ENCODE measurements at regions not wholly inside any gene's neighbourhood (a gene's known extent, or its start where the extent isn't known, plus 50 kb on each side); places are given as distances from the start of the nearest gene placed in this dataset.
A peak's percentile ranks its signal among the peaks of the same experiment; 100 is the strongest.
"Not testable (repeated sequence)": the region's sequence is repeated elsewhere in the genome, so short reads cannot be mapped to it uniquely, and the experiment has no call there.

DNA sequence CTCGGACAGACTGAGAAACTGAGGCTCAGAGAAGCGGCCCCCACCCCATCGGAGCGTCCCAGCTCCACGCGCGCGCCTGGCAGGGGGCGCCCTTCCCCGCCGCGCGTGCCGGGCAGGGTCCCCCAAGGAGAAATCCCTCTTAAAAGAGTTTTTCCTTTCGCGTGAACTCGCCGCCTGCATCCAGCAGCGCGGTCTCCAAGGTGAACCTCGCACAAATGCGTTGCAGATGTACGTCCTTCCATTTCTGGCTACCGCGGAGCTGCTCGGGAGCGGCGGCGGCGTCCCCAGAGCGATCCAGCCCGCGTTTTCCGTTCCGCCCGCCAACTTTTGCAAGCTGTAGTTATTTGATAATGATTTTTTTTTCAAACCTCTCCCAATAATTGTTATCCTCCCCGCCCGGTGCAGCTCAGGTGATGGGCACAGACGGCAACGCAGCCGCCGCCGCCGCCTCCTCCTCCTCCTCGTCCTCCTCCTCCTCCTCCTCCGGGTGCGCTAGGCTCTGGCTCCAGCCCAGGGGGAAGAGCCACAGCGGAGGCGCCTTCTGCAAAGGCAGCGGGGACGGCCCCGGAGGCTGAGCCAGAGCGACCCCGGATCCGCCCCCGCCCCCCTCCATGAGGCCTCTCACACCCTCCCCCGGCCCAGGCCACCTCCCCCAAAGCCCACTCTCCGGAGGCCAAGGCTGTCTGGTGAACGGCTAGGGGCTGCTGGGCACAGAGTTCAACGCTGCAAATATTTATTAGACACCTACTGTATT is 74.0 kb upstream of the CUX1 start:
- peak; percentile 55 for DNase-seq (ENCODE audit: low read depth)

DNA sequence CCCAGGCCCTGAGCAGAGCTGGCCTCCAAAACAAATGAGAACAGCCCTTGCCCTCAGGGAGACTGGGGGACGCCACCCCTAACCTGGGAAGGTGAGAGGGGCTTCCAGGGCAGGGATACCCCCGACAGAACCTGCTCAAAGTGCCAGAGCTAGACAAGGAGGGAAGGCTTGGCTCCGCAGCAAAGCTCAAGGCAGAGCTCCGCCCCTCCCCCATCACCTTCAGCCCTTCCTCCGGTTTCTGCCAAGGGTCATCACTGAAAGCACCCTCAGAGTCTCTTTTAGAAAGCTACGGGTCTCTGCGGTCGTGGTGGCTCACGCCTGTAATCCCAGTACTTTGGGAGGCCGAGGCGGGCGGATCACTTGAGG is 73.4 kb upstream of the CUX1 start:
- no peak for DNase-seq (ENCODE audit: low read depth)

DNA sequence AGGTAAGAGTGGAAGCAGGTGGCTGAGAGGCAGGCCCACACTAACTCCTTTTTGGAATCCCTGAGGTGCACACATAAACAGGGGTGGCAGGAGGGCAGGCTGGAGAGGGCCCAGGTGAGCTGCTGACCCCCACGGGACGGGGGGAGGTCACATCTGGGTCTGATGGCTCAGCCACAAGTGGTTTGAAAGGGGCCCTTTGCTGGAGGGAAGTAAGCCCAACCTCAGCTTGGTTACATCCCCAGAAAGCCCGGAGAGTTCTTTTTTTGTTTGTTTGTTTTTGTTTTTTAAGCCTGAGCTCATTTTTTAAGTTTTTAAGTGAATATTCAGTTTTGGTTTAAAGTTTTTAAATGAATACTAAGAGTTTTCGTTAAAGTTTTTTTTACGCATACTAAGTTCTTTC is 72.8 kb upstream of the CUX1 start:
- no peak for DNase-seq (ENCODE audit: low read depth)

DNA sequence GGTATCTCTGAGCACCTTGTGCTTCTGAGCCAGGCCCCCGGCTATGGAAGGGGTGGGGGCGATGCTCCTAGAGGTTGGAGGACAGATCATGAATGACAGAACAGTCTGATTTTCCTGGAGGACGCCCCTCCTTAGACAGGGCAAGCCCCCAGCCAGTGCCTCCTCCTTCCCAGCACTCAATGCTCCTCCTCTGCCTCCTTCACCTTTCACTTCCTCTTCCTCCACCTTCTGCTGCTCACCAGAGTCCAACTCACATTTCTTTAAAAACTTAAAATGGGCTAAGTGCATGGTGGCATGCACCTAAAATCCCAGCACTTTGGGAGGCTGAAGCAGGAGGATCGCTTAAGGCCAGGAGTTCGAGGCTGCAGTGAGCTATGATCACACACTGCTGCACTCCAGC is 71.1 kb upstream of the CUX1 start:
- no peak for DNase-seq (ENCODE audit: low read depth)

DNA sequence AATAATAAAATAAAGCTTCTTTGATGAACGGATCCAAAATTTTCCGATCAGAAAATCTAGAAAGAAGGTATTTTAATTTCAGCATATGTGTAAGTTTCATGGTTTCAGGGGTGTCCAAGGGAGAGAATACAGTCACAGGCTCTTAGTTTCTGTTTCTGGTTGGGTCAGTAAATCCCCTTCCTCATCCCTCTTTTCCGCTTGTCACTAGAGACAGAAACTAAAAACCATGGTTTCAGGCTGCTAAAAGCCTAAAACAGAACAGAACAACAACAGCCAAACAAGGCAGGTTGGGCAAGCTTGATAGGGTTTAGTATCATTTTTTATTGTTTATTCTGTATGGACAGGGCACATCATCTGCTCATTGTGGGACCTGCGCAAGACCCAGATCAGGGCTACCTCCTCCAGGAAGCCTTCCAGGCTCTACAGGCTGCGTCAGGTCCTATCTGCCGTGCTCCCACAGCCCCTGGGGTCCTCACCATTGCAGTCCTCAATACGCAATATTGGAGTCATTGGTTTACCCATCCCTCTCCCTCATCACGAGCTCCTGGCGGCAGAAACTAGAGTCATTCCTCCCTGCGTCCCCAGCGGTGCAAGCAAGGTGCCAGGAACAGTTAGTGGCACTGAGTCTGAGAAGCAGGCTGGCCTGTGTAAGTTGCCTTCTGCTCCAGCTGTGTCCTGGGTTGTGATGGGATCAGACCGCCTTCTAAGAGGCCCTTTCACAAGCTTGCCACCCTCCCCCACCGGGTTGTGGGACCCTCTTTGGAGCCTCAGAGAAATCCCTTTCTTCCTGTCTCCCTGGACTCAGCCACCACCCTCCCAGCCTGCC is 70.2 kb upstream of the CUX1 start:
- no peak for DNase-seq (ENCODE audit: low read depth)

DNA sequence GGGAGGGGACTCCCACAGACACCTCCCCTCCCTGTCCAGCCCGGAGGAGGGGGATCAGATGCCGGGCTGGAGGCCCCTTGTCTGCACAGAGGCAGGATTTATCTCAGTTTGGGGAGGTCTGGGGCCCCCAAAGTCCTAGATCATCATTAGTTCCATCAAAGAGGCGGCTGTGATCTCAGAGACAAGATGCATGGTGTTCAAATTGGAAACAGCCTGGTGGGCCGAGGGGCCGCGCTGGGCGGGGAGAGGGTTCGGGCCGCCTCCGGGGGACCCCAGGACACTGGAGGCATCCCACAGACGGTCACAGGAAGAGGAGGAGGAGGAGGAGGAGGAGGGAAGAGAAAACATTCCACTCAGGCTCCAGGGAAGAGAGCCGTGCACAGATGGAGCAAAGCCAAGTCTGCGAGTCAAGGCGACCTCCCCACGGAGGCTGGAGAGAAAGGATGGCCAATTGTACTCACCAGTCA is 69.5 kb upstream of the CUX1 start:
- peak; percentile 29 for DNase-seq (ENCODE audit: low read depth)

DNA sequence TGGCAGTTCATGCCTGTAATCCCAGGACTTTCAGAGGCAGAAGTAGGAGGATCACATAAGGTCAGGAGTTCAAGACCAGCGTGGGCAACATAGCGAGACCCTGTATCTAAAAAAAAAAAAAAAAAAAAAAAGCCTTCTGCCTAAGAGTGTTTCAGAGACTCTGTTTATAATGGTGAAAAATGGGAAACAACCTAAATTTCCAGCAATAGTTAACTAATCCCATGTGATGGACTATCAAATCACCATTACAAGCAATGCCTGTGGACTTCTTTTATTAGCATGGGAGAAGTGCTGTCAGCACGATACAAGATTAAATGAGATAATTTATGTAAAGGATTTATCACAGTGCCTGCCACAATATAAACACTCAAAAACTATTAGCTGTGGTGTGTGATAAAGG is 67.5 kb upstream of the CUX1 start:
- DNase-seq (ENCODE audit: low read depth), result no peak

DNA sequence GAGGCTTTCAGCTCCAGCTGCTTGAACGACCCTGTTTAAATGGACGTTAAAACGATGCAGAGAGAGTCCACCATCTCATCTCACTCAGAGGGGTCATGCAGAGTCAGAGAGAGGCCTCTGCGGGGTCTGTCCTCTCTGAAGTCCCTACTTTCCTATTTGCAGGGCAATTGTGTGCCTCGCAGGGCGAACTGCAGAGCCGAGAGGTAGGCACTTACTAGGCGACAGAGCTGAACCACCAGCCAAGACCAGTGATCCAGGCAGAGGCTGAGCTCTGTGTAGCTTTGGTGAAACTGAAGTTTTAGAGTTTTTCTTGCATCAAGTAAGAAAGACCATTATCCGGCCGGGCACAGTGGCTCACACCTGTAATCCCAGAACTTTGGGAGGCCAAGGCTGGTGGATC is 64.1 kb upstream of the CUX1 start:
- DNase-seq (ENCODE audit: low read depth), result no peak

DNA sequence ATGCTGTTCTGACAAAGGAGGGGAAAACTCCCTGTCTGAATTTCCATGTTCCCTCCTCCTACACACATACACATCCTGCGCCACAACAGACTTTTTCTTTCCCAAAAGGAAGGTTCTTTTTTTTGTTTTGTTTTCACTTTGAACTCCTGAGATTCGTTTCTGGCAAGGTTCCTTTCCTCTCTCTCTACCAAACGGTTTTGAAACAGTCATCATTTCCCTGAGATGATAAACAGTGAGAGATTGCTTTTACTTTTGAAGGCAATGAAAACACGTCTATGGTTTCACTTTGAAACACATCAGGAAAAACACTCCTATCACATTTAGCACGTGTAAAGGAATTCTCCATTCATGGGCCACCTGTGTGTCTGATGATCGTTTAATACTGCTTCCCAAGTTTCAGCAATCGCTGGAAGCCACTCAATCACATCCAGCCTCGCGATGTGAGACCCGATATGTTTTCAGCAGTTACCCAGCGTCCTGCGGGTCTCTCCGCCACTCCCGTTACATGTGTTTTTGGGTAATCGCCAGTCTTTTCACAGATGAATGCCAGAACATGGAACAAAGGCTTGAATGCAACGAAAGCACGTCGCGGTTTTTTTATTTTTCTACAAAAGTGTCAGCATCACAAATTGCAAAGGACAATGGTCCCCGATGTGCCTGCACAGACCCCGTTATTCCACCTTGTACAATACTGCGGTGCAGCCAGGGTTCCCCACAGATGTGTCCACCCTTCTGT is 62.8 kb upstream of the CUX1 start:
- peak; percentile 54 for DNase-seq (ENCODE audit: low read depth)

DNA sequence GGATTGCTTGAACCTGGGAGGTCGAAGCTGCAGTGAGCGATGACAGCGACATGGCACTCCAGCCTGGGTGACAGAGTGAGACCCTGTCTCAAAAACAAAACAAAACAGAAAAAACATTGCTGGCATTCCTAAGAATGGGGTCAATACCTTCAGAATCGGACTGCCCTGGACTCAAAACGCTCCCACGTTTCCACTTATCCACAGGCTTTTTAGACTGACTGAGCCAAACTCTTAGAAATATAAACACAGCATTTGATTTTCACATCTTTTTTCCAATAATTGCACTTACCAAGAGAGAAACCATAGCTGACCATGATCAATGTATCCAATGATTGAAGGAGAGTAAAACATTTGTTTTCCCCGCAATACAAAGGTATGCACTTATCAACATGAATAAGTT is 59.5 kb upstream of the CUX1 start:
- no peak for DNase-seq (ENCODE audit: low read depth)

DNA sequence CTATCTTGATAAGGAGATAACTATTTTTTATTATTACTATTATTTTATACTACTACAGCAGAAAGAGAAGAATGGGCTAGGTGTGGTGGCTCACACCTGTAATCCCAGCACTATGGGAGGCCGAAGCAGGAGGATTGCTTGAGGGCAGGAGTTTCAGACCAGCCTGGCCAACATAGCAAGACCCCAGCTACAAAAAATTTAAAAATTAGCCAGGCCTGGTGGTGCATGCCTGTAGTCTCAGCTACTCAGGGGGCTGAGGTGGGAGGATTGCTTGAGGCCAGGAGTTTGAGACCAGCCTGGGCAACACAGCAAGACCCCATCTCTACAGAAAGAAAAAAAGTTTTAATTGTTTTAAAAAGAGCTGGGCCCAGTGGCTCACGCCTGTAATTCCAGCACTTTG is 58.9 kb upstream of the CUX1 start:
- DNase-seq (ENCODE audit: low read depth), result not testable (repeated sequence)

DNA sequence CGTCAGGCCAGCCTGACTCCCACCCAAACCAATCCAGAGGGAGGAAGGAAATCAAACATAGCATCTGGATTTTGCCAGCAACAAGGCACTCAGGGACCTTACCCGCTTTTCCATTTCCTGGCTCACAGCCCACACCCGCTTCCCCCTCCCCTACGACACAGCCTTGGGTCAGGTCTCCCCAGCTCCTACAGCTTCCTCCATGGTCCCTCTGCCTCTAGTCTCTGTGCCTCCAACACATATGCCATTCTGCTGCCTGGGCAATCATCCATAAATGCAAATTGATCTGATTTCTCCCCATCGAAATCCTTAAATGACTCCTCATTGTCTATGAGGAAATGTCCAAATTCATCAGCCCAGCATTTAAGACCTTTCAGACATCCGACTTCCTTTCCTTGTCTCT is 53.2 kb upstream of the CUX1 start:
- DNase-seq (ENCODE audit: low read depth), result no peak

DNA sequence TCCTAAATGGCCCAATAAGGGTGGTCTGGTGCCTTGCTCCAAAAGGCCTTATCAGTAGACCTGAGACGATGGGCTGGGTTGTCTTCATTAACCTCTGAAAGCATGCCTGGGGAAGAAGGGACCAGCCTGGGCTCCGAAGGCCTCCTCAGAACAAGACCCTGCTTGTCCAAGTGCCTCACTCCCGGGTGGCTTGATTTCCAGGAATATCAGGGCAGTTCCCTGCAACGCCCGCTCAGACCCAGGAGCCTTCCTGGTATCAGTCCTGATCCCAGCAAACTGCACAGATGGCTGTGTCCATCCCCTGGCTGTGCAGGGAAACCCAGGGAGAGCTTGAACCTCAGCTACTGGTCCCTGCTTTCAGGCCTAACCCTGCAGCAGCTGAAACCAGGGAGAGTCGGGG is 49.9 kb upstream of the CUX1 start:
- DNase-seq (ENCODE audit: low read depth), result no peak
